ENCODE measurements at regions not wholly inside any gene's neighbourhood (a gene's known extent, or its start where the extent isn't known, plus 50 kb on each side); places are given as distances from the start of the nearest gene placed in this dataset.
"Not testable (repeated sequence)": the region's sequence is repeated elsewhere in the genome, so short reads cannot be mapped to it uniquely, and the experiment has no call there.

GRCh38 chr20:12133553-12133952, 215.9 kb downstream of the BTBD3 start:
- Histone ChIP-seq H3K27me3 (no peaks in the 10 kb centered on the region), H3K4me3 (no peak overlapping the region), H3K36me3 (no peaks in the 10 kb centered on the region), H3K4me1 (ENCODE audit: insufficient read depth) (no peaks in the 10 kb centered on the region), H3K9me3 (no peaks in the 10 kb centered on the region), H3K27ac (no peak overlapping the region)
- intact Hi-C loops (cut with DNase I) = no loop called here
- DNase-seq = no peak
- TF ChIP-seq EP300 (IDR thresholded peaks at IDR 0.05) = no peak
- no peak for TF ChIP-seq POLR2A (IDR thresholded peaks at IDR 0.05)
- TF ChIP-seq CTCF (IDR thresholded peaks at IDR 0.05) = no peak
- WGBS, 3 donors = 88 to 94% (median 88%) methylated on average over 2 of the region's 2 CpGs

GRCh38 chr20:12145951-12146350, 228.3 kb downstream of the BTBD3 start:
- H3K9me3 ChIP-seq; H3K36me3 ChIP-seq; H3K4me3 ChIP-seq; H3K27ac ChIP-seq; intact Hi-C loops (cut with DNase I); H3K4me1 ChIP-seq (ENCODE audit: insufficient read depth); DNase-seq; H3K27me3 ChIP-seq: not testable (repeated sequence)
- 88 to 97% (median 90%) methylated on average over 1 of the region's 1 CpG for WGBS, 3 donors

GRCh38 chr20:12152996-12153395, 235.3 kb downstream of the BTBD3 start:
- TF ChIP-seq CTCF (IDR thresholded peaks at IDR 0.05) (no peak), EP300 (IDR thresholded peaks at IDR 0.05) (no peak), POLR2A (IDR thresholded peaks at IDR 0.05) (no peak)
- Histone ChIP-seq H3K27me3 (no peaks in the 10 kb centered on the region), H3K36me3 (no peaks in the 10 kb centered on the region), H3K27ac (no peak overlapping the region), H3K4me3 (no peak overlapping the region), H3K4me1 (ENCODE audit: insufficient read depth) (no peaks in the 10 kb centered on the region), H3K9me3 (no peaks in the 10 kb centered on the region)
- DNase-seq = no peak
- intact Hi-C loops (cut with DNase I) = no loop called here
- WGBS, 3 donors = 88 to 97% (median 95%) methylated on average over 1 of the region's 1 CpG

GRCh38 chr20:12153628-12154027, 235.9 kb downstream of the BTBD3 start:
- Histone ChIP-seq H3K27ac (no peak overlapping the region), H3K9me3 (no peaks in the 10 kb centered on the region), H3K4me1 (ENCODE audit: insufficient read depth) (no peaks in the 10 kb centered on the region), H3K36me3 (no peaks in the 10 kb centered on the region), H3K27me3 (no peaks in the 10 kb centered on the region), H3K4me3 (no peak overlapping the region)
- WGBS, 3 donors = 61 to 75% (median 70%) methylated on average over 2 of the region's 2 CpGs
- DNase-seq = no peak
- TF ChIP-seq POLR2A (IDR thresholded peaks at IDR 0.05) = no peak
- no peak for TF ChIP-seq EP300 (IDR thresholded peaks at IDR 0.05)
- TF ChIP-seq CTCF (IDR thresholded peaks at IDR 0.05) = no peak
- intact Hi-C loops (cut with DNase I) = no loop called here

- Histone ChIP-seq H3K27me3 (no peaks in the 10 kb centered on the region), H3K27ac (no peak overlapping the region), H3K9me3 (no peaks in the 10 kb centered on the region), H3K4me3 (no peak overlapping the region), H3K36me3 (no peaks in the 10 kb centered on the region), H3K4me1 (ENCODE audit: insufficient read depth) (no peaks in the 10 kb centered on the region)
- no peak for DNase-seq
- 93 to 97% (median 97%) methylated on average over 4 of the region's 4 CpGs for WGBS, 3 donors
- intact Hi-C loops (cut with DNase I) = no loop called here
- TF ChIP-seq POLR2A (IDR thresholded peaks at IDR 0.05) = no peak
- TF ChIP-seq CTCF (IDR thresholded peaks at IDR 0.05) = no peak
- TF ChIP-seq EP300 (IDR thresholded peaks at IDR 0.05) = no peak
Measured at GRCh38 chr20:12156252-12156651, 238.6 kb downstream of the BTBD3 start.
